Erythroblast (primary cell): ENCODE measurements at regions not wholly inside any gene's neighbourhood (a gene's known extent, or its start where the extent isn't known, plus 50 kb on each side); places are given as distances from the start of the nearest gene placed in this dataset.

Experiments
- GATA1 ChIP-seq: IDR thresholded peaks from 2 replicates; pipeline ENCODE4 v1.6.1; 2011; ENCODE audit warnings: low read depth, mild to moderate bottlenecking, control low read depth, low read length, moderate library complexity
- POLR2A ChIP-seq: IDR thresholded peaks from 2 replicates; pipeline ENCODE4 v1.6.1; 2011; ENCODE audit warnings: mild to moderate bottlenecking, low read length

DNA sequence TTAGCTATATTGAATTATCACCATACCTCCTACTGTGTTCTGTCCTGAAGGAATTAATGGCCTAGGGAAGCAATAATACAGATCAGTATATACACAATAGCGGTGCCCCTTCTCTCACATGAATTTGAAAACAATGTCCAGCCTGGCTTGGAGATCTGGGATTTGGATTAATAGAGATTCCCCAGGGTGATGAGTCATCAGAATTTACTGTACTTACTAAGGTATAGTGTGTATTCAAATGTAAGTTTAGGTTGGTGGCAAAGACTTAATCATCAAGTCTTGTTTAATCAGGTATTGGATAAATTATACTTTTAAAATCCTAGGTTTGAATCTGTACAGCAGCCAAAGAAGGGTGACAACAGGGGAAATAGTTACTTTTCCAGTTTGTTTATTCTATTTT is 121.5 kb downstream of the FEM1C start:
- TF ChIP-seq POLR2A (no peak), GATA1 (no peak)
